Kidney epithelial cell (primary cell): ENCODE measurements at regions not wholly inside any gene's neighbourhood (a gene's known extent, or its start where the extent isn't known, plus 50 kb on each side); places are given as distances from the start of the nearest gene placed in this dataset.
A peak's percentile ranks its signal among the peaks of the same experiment; 100 is the strongest.

Experiments
- DNase-seq: peaks from one replicate; pipeline ENCODE4 v3.0.0-alpha.2; 2010; ENCODE audit warnings: low read depth
- H3K27me3 ChIP-seq: 2 replicates; pipeline ENCODE4 v1.6.0; 2011; ENCODE audit warnings: low read length; ENCODE audit not compliant: control insufficient read depth, insufficient read depth
- H3K36me3 ChIP-seq: 2 replicates; pipeline ENCODE4 v1.5.1; 2011; ENCODE audit warnings: low read length; ENCODE audit not compliant: control insufficient read depth, insufficient read depth
- H3K4me3 ChIP-seq: 2 replicates; pipeline ENCODE4 v1.5.1; 2011; ENCODE audit warnings: low read depth, mild to moderate bottlenecking, control low read depth, low read length
- CTCF ChIP-seq: IDR thresholded peaks from 2 replicates; pipeline ENCODE4 v1.5.1; 2011; ENCODE audit warnings: mild to moderate bottlenecking, moderate library complexity, low read length, control low read depth, inconsistent platforms; ENCODE audit not compliant: insufficient read depth, poor library complexity, severe bottlenecking

GRCh38 chr11:128290106-128290840, 297.1 kb downstream of the ETS1 start:
- Histone ChIP-seq H3K27me3 (no peaks in the 10 kb centered on the region), H3K4me3 (no peak overlapping the region), H3K36me3 (no peaks in the 10 kb centered on the region)
- TF ChIP-seq CTCF, result peak; percentile 79
- peak; percentile 48 for DNase-seq

- H3K36me3 ChIP-seq, result no peaks in the 10 kb centered on the region
- no peaks in the 10 kb centered on the region for H3K27me3 ChIP-seq
- DNase-seq, result no peak
- H3K4me3 ChIP-seq, result no peak overlapping the region
- no peak for TF ChIP-seq CTCF
These were observed 298.3 kb downstream of the ETS1 start for GRCh38 chr11:128289048-128289447.

GRCh38 chr11:128288368-128288767, 299.0 kb downstream of the ETS1 start:
- Histone ChIP-seq H3K36me3 (no peaks in the 10 kb centered on the region), H3K4me3 (no peak overlapping the region), H3K27me3 (no peaks in the 10 kb centered on the region)
- DNase-seq, result no peak
- no peak for TF ChIP-seq CTCF

GRCh38 chr11:128285321-128285720, 302.0 kb downstream of the ETS1 start:
- Histone ChIP-seq H3K36me3 (no peaks in the 10 kb centered on the region), H3K4me3 (no peak overlapping the region), H3K27me3 (no peaks in the 10 kb centered on the region)
- no peak for DNase-seq
- TF ChIP-seq CTCF, result no peak

GRCh38 chr11:128284634-128285033, 302.7 kb downstream of the ETS1 start:
- Histone ChIP-seq H3K36me3 (no peaks in the 10 kb centered on the region), H3K4me3 (no peak overlapping the region), H3K27me3 (no peaks in the 10 kb centered on the region)
- no peak for DNase-seq
- TF ChIP-seq CTCF, result no peak

GRCh38 chr11:128283451-128283850, 303.9 kb downstream of the ETS1 start:
- Histone ChIP-seq H3K27me3 (no peaks in the 10 kb centered on the region), H3K4me3 (no peak overlapping the region), H3K36me3 (no peaks in the 10 kb centered on the region)
- TF ChIP-seq CTCF, result no peak
- no peak for DNase-seq
